ENCODE measurements at regions not wholly inside any gene's neighbourhood (a gene's known extent, or its start where the extent isn't known, plus 50 kb on each side); places are given as distances from the start of the nearest gene placed in this dataset.

- TF ChIP-seq REST (IDR thresholded peaks at IDR 0.05; ENCODE audit: unreplicated experiment) (no peak), EZH2 (IDR thresholded peaks at IDR 0.05; ENCODE audit: low read depth, unreplicated experiment) (no peak), POLR2AphosphoS5 (IDR thresholded peaks at IDR 0.05; ENCODE audit: low read depth) (no peak)
Observed at GRCh38 chr9:14479163-14479560, 165.2 kb upstream of the NFIB start (continued).

- H3K4me3 Mint-ChIP-seq, result no peak overlapping the region
- Histone ChIP-seq H3K4me2 (no peak overlapping the region), H3K36me3 (ENCODE audit: insufficient read depth) (no peaks in the 10 kb centered on the region), H3K4me1 (ENCODE audit: insufficient read depth) (peaks cover 9% of the 10 kb centered on the region), H3K27me3 (ENCODE audit: insufficient read depth) (no peaks in the 10 kb centered on the region), H3K79me2 (replicated peaks; ENCODE audit: insufficient read depth) (no peaks in the 10 kb centered on the region), H3K9me2 (ENCODE audit: insufficient read depth) (peaks cover 15% of the 10 kb centered on the region; the same call in 1 of the 2 replicates), H2AFZ (no peak overlapping the region; the same call in none of the 2 replicates), H4K20me1 (replicated peaks; ENCODE audit: insufficient read depth) (no peaks in the 10 kb centered on the region), H3F3A (replicated peaks; ENCODE audit: low read depth) (no peaks in the 10 kb centered on the region), H3K27ac (ENCODE audit: low read depth) (no peak overlapping the region), H3K4me3 (no peak overlapping the region)
- H3K27ac Mint-ChIP-seq, result peak overlapping the region; percentile 71; the same call in 1 of the 2 replicates
- no peak for DNase-seq (ENCODE audit: low spot score)
- no peaks in the 10 kb centered on the region; the same call in 2 of the 3 replicates for H3K36me3 Mint-ChIP-seq (ENCODE audit: low read depth)
- no peak for ATAC-seq
- H3K27me3 Mint-ChIP-seq (ENCODE audit: insufficient read depth, low read depth, poor library complexity), result peaks cover 3% of the 10 kb centered on the region
- no peaks in the 10 kb centered on the region for H3K9me3 Mint-ChIP-seq
- H3K4me1 Mint-ChIP-seq, result peaks cover 28% of the 10 kb centered on the region
- TF ChIP-seq STAT1 (IDR thresholded peaks at IDR 0.05; ENCODE audit: unreplicated experiment), result no peak
- TF ChIP-seq CTCF (conservative IDR thresholded peaks at IDR 0.05; ENCODE audit: low read depth in 2 of 2), result no peak
- no peak for TF ChIP-seq ZNF331 (CRISPR knock-in tag; IDR thresholded peaks at IDR 0.05; ENCODE audit: low read depth)
- no peak for TF ChIP-seq EZH2 (IDR thresholded peaks at IDR 0.05; ENCODE audit: low read depth, unreplicated experiment)
- TF ChIP-seq NANOG (IDR thresholded peaks at IDR 0.05; ENCODE audit: borderline replicate concordance), result no peak
- no peak for TF ChIP-seq ZNF462 (CRISPR knock-in tag; IDR thresholded peaks at IDR 0.05)
- no peak for TF ChIP-seq CREB1 (CRISPR knock-in tag; IDR thresholded peaks at IDR 0.05; ENCODE audit: low read depth)
- TF ChIP-seq JUNB (IDR thresholded peaks at IDR 0.05; ENCODE audit: unreplicated experiment), result no peak
- no peak for TF ChIP-seq ETS1 (IDR thresholded peaks at IDR 0.05)
Observed at GRCh38 chr9:14478175-14479162, 164.5 kb upstream of the NFIB start.
